ENCODE measurements at regions not wholly inside any gene's neighbourhood (a gene's known extent, or its start where the extent isn't known, plus 50 kb on each side); places are given as distances from the start of the nearest gene placed in this dataset.

GRCh38 chr5:125316915-125317535, 570.6 kb upstream of the ZNF608 start:
- ChIA-PET CTCF (no interaction called here), POLR2A (no interaction called here)
- no peak for DNase-seq (ENCODE audit: extremely low spot score)
- TF ChIP-seq CTCF (IDR thresholded peaks at IDR 0.05; ENCODE audit: control extremely low read depth, extremely low read depth, low read depth, missing control alignments): no peak

- CTCF ChIA-PET: no interaction called here
- no peak for DNase-seq (ENCODE audit: extremely low spot score)
- POLR2A ChIA-PET: no interaction called here
- TF ChIP-seq CTCF (IDR thresholded peaks at IDR 0.05; ENCODE audit: control extremely low read depth, extremely low read depth, low read depth, missing control alignments): no peak
Observed at GRCh38 chr5:125317536-125317995, 571.1 kb upstream of the ZNF608 start.

GRCh38 chr5:125321654-125322053, 575.2 kb upstream of the ZNF608 start:
- ChIA-PET POLR2A (no interaction called here), CTCF (interaction anchor here (2.0 kb wide), 1 partner anchor 8 kb away, joined by 6 read pairs; no protein-coding TSS in a partner anchor)
- DNase-seq (ENCODE audit: extremely low spot score): no peak
- TF ChIP-seq CTCF (IDR thresholded peaks at IDR 0.05; ENCODE audit: control extremely low read depth, extremely low read depth, low read depth, missing control alignments): no peak

GRCh38 chr5:125323613-125324012, 577.2 kb upstream of the ZNF608 start:
- POLR2A ChIA-PET: no interaction called here
- no peak for TF ChIP-seq CTCF (IDR thresholded peaks at IDR 0.05; ENCODE audit: control extremely low read depth, extremely low read depth, low read depth, missing control alignments)
- CTCF ChIA-PET: interaction anchor here (1.2 to 2.5 kb wide), 3 partner anchors 16 to 22 kb away, joined by 3 to 6 read pairs (median 5); no protein-coding TSS in a partner anchor
- no peak for DNase-seq (ENCODE audit: extremely low spot score)

GRCh38 chr5:125325488-125326149, 579.2 kb upstream of the ZNF608 start:
- no peak for TF ChIP-seq CTCF (IDR thresholded peaks at IDR 0.05; ENCODE audit: control extremely low read depth, extremely low read depth, low read depth, missing control alignments)
- ChIA-PET CTCF (interaction anchor here (1.0 to 1.5 kb wide), 2 partner anchors 14 to 28 kb away, joined by 3 read pairs; no protein-coding TSS in a partner anchor), POLR2A (no interaction called here)
- no peak for DNase-seq (ENCODE audit: extremely low spot score)

- no peak for TF ChIP-seq CTCF (IDR thresholded peaks at IDR 0.05; ENCODE audit: control extremely low read depth, extremely low read depth, low read depth, missing control alignments)
- no peak for DNase-seq (ENCODE audit: extremely low spot score)
- CTCF ChIA-PET: interaction anchor here (1.0 to 1.5 kb wide), 2 partner anchors 13 to 29 kb away, joined by 3 read pairs; no protein-coding TSS in a partner anchor
- POLR2A ChIA-PET: no interaction called here
Observed at GRCh38 chr5:125326150-125326510, 579.7 kb upstream of the ZNF608 start.

Measured in GM10248 (cell line).